ENCODE measurements at regions not wholly inside any gene's neighbourhood (a gene's known extent, or its start where the extent isn't known, plus 50 kb on each side); places are given as distances from the start of the nearest gene placed in this dataset.

GRCh38 chr3:20808864-20809263 is 622.9 kb upstream of the SGO1 start:
- no peak for ATAC-seq (replicated peaks)
- no peak overlapping the region for H3K4me3 Mint-ChIP-seq
- H3K27me3 Mint-ChIP-seq = no peaks in the 10 kb centered on the region
- peaks cover 0 to 5% of the 10 kb centered on the region in 2 donors for H3K9me3 Mint-ChIP-seq
- no peaks in the 10 kb centered on the region for H3K4me1 Mint-ChIP-seq
- no peaks in the 10 kb centered on the region for H3K36me3 Mint-ChIP-seq
- no peak for DNase-seq
- no peak overlapping the region for H3K27ac Mint-ChIP-seq

- no peak overlapping the region for H3K4me3 Mint-ChIP-seq
- no peaks in the 10 kb centered on the region for H3K36me3 Mint-ChIP-seq
- H3K27ac Mint-ChIP-seq = no peak overlapping the region
- H3K9me3 Mint-ChIP-seq = peaks cover 12 to 14% of the 10 kb centered on the region in 2 donors
- no peak for DNase-seq
- no peaks in the 10 kb centered on the region for H3K4me1 Mint-ChIP-seq
- H3K27me3 Mint-ChIP-seq = no peaks in the 10 kb centered on the region
- ATAC-seq (replicated peaks) = no peak
Measured at GRCh38 chr3:20798666-20799065, 612.7 kb upstream of the SGO1 start.

GRCh38 chr3:20787005-20787404 is 601.0 kb upstream of the SGO1 start:
- DNase-seq = no peak
- Mint-ChIP-seq H3K4me1 (no peaks in the 10 kb centered on the region), H3K4me3 (no peak overlapping the region), H3K36me3 (no peaks in the 10 kb centered on the region), H3K9me3 (peaks cover 18 to 30% of the 10 kb centered on the region in 2 donors), H3K27ac (no peak overlapping the region), H3K27me3 (no peaks in the 10 kb centered on the region)
- no peak for ATAC-seq (replicated peaks)

- H3K27me3 Mint-ChIP-seq = no peaks in the 10 kb centered on the region
- H3K9me3 Mint-ChIP-seq = peaks cover 9 to 22% of the 10 kb centered on the region in 2 donors
- H3K4me1 Mint-ChIP-seq = no peaks in the 10 kb centered on the region
- ATAC-seq (replicated peaks) (no peak), DNase-seq (no peak)
- H3K27ac Mint-ChIP-seq = no peak overlapping the region
- no peaks in the 10 kb centered on the region for H3K36me3 Mint-ChIP-seq
- no peak overlapping the region for H3K4me3 Mint-ChIP-seq
Measured at GRCh38 chr3:20776692-20777091, 590.7 kb upstream of the SGO1 start.

GRCh38 chr3:20776286-20776685 is 590.3 kb upstream of the SGO1 start:
- H3K4me1 Mint-ChIP-seq = no peaks in the 10 kb centered on the region
- H3K27ac Mint-ChIP-seq = no peak overlapping the region
- no peaks in the 10 kb centered on the region for H3K36me3 Mint-ChIP-seq

GRCh38 chr3:20773320-20773984 is 587.4 kb upstream of the SGO1 start:
- no peaks in the 10 kb centered on the region for H3K4me1 Mint-ChIP-seq
- DNase-seq = no peak
- H3K9me3 Mint-ChIP-seq = peaks cover 6 to 9% of the 10 kb centered on the region in 2 donors

More at GRCh38 chr3:20776286-20776685, 590.3 kb upstream of the SGO1 start:
- ATAC-seq (replicated peaks) = no peak
- Mint-ChIP-seq H3K4me3 (no peak overlapping the region), H3K27me3 (no peaks in the 10 kb centered on the region), H3K9me3 (peaks cover 9 to 17% of the 10 kb centered on the region in 2 donors)
- DNase-seq = no peak

GRCh38 chr3:20772869-20773268 is 586.9 kb upstream of the SGO1 start:
- DNase-seq = no peak
- H3K9me3 Mint-ChIP-seq = peaks cover 6 to 10% of the 10 kb centered on the region in 2 donors

More at GRCh38 chr3:20773320-20773984, 587.4 kb upstream of the SGO1 start:
- Mint-ChIP-seq H3K4me3 (no peak overlapping the region), H3K27ac (no peak overlapping the region), H3K27me3 (no peaks in the 10 kb centered on the region), H3K36me3 (no peaks in the 10 kb centered on the region)
- no peak for ATAC-seq (replicated peaks)

GRCh38 chr3:20769430-20769829 is 583.4 kb upstream of the SGO1 start:
- Mint-ChIP-seq H3K36me3 (no peaks in the 10 kb centered on the region), H3K4me3 (no peak overlapping the region), H3K4me1 (no peaks in the 10 kb centered on the region), H3K27ac (no peak overlapping the region), H3K9me3 (peaks cover 6 to 7% of the 10 kb centered on the region in 2 donors), H3K27me3 (no peaks in the 10 kb centered on the region)
- ATAC-seq (replicated peaks) (no peak), DNase-seq (no peak)

More at GRCh38 chr3:20772869-20773268, 586.9 kb upstream of the SGO1 start:
- Mint-ChIP-seq H3K4me3 (no peak overlapping the region), H3K27me3 (no peaks in the 10 kb centered on the region), H3K4me1 (no peaks in the 10 kb centered on the region), H3K36me3 (no peaks in the 10 kb centered on the region), H3K27ac (no peak overlapping the region)
- no peak for ATAC-seq (replicated peaks)

- Mint-ChIP-seq H3K9me3 (no peaks in the 10 kb centered on the region), H3K27ac (no peak overlapping the region), H3K4me3 (no peak overlapping the region), H3K36me3 (no peaks in the 10 kb centered on the region), H3K4me1 (no peaks in the 10 kb centered on the region), H3K27me3 (no peaks in the 10 kb centered on the region)
- no peak for DNase-seq
- no peak for ATAC-seq (replicated peaks)
Measured at GRCh38 chr3:20760981-20761380, 575.0 kb upstream of the SGO1 start.

GRCh38 chr3:20752416-20752815 is 566.4 kb upstream of the SGO1 start:
- Mint-ChIP-seq H3K36me3 (no peaks in the 10 kb centered on the region), H3K27ac (no peak overlapping the region), H3K4me1 (no peaks in the 10 kb centered on the region), H3K9me3 (peaks cover 7 to 11% of the 10 kb centered on the region in 2 donors), H3K4me3 (no peak overlapping the region), H3K27me3 (no peaks in the 10 kb centered on the region)
- DNase-seq = no peak
- ATAC-seq (replicated peaks) = no peak

- no peak overlapping the region for H3K4me3 Mint-ChIP-seq
- no peak for ATAC-seq (replicated peaks)
Measured at GRCh38 chr3:20751296-20751695, 565.3 kb upstream of the SGO1 start.

GRCh38 chr3:20747741-20748140 is 561.7 kb upstream of the SGO1 start:
- H3K4me1 Mint-ChIP-seq = no peaks in the 10 kb centered on the region
- H3K36me3 Mint-ChIP-seq = no peaks in the 10 kb centered on the region
- ATAC-seq (replicated peaks) (no peak), DNase-seq (no peak)
- H3K9me3 Mint-ChIP-seq = peaks cover 4 to 7% of the 10 kb centered on the region in 2 donors
- no peaks in the 10 kb centered on the region for H3K27me3 Mint-ChIP-seq
- no peak overlapping the region for H3K4me3 Mint-ChIP-seq
- H3K27ac Mint-ChIP-seq = no peak overlapping the region

More at GRCh38 chr3:20751296-20751695, 565.3 kb upstream of the SGO1 start:
- no peak for DNase-seq
- Mint-ChIP-seq H3K27me3 (no peaks in the 10 kb centered on the region), H3K4me1 (no peaks in the 10 kb centered on the region), H3K27ac (no peak overlapping the region), H3K36me3 (no peaks in the 10 kb centered on the region), H3K9me3 (peaks cover 7 to 11% of the 10 kb centered on the region in 2 donors)

- Mint-ChIP-seq H3K36me3 (no peaks in the 10 kb centered on the region), H3K27me3 (no peaks in the 10 kb centered on the region), H3K9me3 (peaks cover 2% of the 10 kb centered on the region in 2 donors), H3K4me3 (no peak overlapping the region), H3K4me1 (no peaks in the 10 kb centered on the region), H3K27ac (no peak overlapping the region)
- DNase-seq (no peak), ATAC-seq (replicated peaks) (no peak)
Measured at GRCh38 chr3:20743553-20744321, 557.7 kb upstream of the SGO1 start.

GRCh38 chr3:20742903-20743552 is 557.0 kb upstream of the SGO1 start:
- Mint-ChIP-seq H3K27ac (no peak overlapping the region), H3K4me1 (no peaks in the 10 kb centered on the region), H3K9me3 (peaks cover 0 to 2% of the 10 kb centered on the region in 2 donors), H3K36me3 (no peaks in the 10 kb centered on the region), H3K4me3 (no peak overlapping the region), H3K27me3 (no peaks in the 10 kb centered on the region)
- no peak for DNase-seq
- ATAC-seq (replicated peaks) = no peak

Data from stimulated activated naive B cell treated with anti-CD40 and anti-IgM and Interleukin-4, amounts not matched to agents 10 μg/mL and 1 μg/mL and 100 μg/mL, for 72 hours (primary cell).